SU-DHL-6 (cell line): ENCODE measurements at regions not wholly inside any gene's neighbourhood (a gene's known extent, or its start where the extent isn't known, plus 50 kb on each side); places are given as distances from the start of the nearest gene placed in this dataset.
"Not testable (repeated sequence)": the region's sequence is repeated elsewhere in the genome, so short reads cannot be mapped to it uniquely, and the experiment has no call there.

Experiments used
- H2AFZ ChIP-seq: fragments of 200-600 bp; sonication (generic); 2 replicates; pipeline ENCODE4 v1.6.1; 2014; ENCODE audit warnings: low read depth, mild to moderate bottlenecking, moderate library complexity, mixed read lengths, antibody characterized with exemption, low read length; ENCODE audit not compliant: severe bottlenecking
- H3F3A ChIP-seq: fragments of 200-600 bp; shearing (Covaris generic); 2 replicates; pipeline ENCODE4 v1.6.0; 2016; ENCODE audit warnings: antibody characterized with exemption, mild to moderate bottlenecking; ENCODE audit not compliant: insufficient read depth
- H3K27ac ChIP-seq: fragments of 200-600 bp; sonication (generic); 2 replicates; pipeline ENCODE4 v1.5.1; 2016; ENCODE audit warnings: low read depth, mild to moderate bottlenecking, low read length, moderate library complexity, mixed read lengths
- H3K27me3 ChIP-seq: fragments of 200-600 bp; sonication (generic), shearing (Covaris generic); 2 replicates; pipeline ENCODE4 v1.6.0; 2014; ENCODE audit warnings: mild to moderate bottlenecking, low read length
- H3K36me3 ChIP-seq: fragments of 200-600 bp; sonication (generic); 2 replicates; pipeline ENCODE4 v1.6.1; 2014; ENCODE audit warnings: mild to moderate bottlenecking, low read length, mixed read lengths
- H3K4me2 ChIP-seq: fragments of 300-600, 200-600 bp; shearing (Covaris generic), sonication (generic); 2 replicates; pipeline ENCODE4 v1.6.0; 2014; ENCODE audit warnings: low read length, low read depth, mild to moderate bottlenecking; ENCODE audit not compliant: poor library complexity, severe bottlenecking
- H3K4me3 ChIP-seq: fragments of 200-600 bp; sonication (generic); 2 replicates; pipeline ENCODE4 v1.5.1; 2014; ENCODE audit warnings: antibody characterized with exemption, low read length, mild to moderate bottlenecking, mixed read lengths; ENCODE audit not compliant: insufficient read depth, poor library complexity, severe bottlenecking
- H3K79me2 ChIP-seq: fragments of 200-600 bp; sonication (generic); 2 replicates; pipeline ENCODE4 v1.6.1; 2014; ENCODE audit warnings: mild to moderate bottlenecking, low read length, moderate library complexity; ENCODE audit not compliant: insufficient read depth
- H3K9ac ChIP-seq: fragments of 200-600 bp; sonication (generic); 2 replicates; pipeline ENCODE4 v1.7.0; 2014; ENCODE audit warnings: mild to moderate bottlenecking, low read length
- H3K9me2 ChIP-seq: fragments of 200-600 bp; sonication (generic); replicated peaks from 2 replicates; pipeline ENCODE4 v1.6.1; 2014; ENCODE audit warnings: low read length; ENCODE audit not compliant: insufficient read depth
- H3K9me3 ChIP-seq: fragments of 200-600 bp; sonication (generic); 2 replicates; pipeline ENCODE4 v1.6.1; 2014; ENCODE audit warnings: low read length, mixed read lengths; ENCODE audit not compliant: insufficient read depth
- H4K20me1 ChIP-seq: fragments of 200-600 bp; sonication (generic); 2 replicates; pipeline ENCODE4 v1.6.1; 2014; ENCODE audit warnings: low read depth, mild to moderate bottlenecking, antibody characterized with exemption, low read length, moderate library complexity, mixed read lengths
- CTCF ChIP-seq: fragments of 200-600 bp; sonication (generic); IDR thresholded peaks from one replicate; pipeline ENCODE4 v1.5.1; 2017; ENCODE audit warnings: antibody characterized with exemption, mild to moderate bottlenecking, low read length, moderate library complexity; ENCODE audit not compliant: insufficient read depth, poor library complexity, severe bottlenecking
- EZH2phosphoT487 ChIP-seq: fragments of 200-600 bp; sonication (generic), shearing (Covaris generic); conservative IDR thresholded peaks from 2 replicates; pipeline ENCODE4 v1.6.1; 2018; ENCODE audit warnings: mild to moderate bottlenecking, antibody characterized with exemption, low read length, moderate library complexity, mixed read lengths

DNA sequence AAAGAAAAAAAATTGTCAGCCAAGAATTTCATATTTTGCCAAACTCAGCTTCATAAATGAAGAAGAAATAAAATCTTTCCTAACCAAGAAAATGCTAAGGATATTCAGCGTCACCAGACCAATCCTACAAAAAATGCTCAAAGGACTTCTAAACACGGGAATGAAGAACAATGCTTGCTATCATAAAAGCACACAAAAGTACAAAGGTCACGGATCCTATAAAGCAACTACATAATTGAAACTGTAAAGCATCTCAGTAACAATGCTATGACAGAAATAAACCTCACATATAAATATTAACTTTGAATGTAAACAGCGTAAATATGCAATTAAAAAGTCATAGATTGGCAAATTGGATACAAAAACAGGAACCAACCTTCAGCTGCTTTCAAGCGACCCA is 1314.6 kb upstream of the GYPC start:
- H3K9ac ChIP-seq = no peak overlapping the region
- no peaks in the 10 kb centered on the region for H3K9me2 ChIP-seq
- no peaks in the 10 kb centered on the region for H3K36me3 ChIP-seq
- H4K20me1 ChIP-seq = no peaks in the 10 kb centered on the region
- H2AFZ ChIP-seq = no peak overlapping the region
- H3K27me3 ChIP-seq = no peaks in the 10 kb centered on the region
- H3F3A ChIP-seq = no peaks in the 10 kb centered on the region
- no peak overlapping the region for H3K27ac ChIP-seq
- H3K4me3 ChIP-seq = no peak overlapping the region
- no peaks in the 10 kb centered on the region for H3K79me2 ChIP-seq
- no peak overlapping the region for H3K4me2 ChIP-seq
- H3K9me3 ChIP-seq = no peaks in the 10 kb centered on the region
- no peak for TF ChIP-seq CTCF
- no peak for TF ChIP-seq EZH2phosphoT487

- not testable (repeated sequence) for H3K27ac ChIP-seq, H3F3A ChIP-seq, H3K4me3 ChIP-seq, H3K36me3 ChIP-seq, H3K9me2 ChIP-seq, H3K9me3 ChIP-seq, H3K9ac ChIP-seq, H3K79me2 ChIP-seq, H3K27me3 ChIP-seq, H4K20me1 ChIP-seq, H3K4me2 ChIP-seq, H2AFZ ChIP-seq
Observed at GRCh38 chr2:125353542-125353941, 1302.4 kb upstream of the GYPC start.

DNA sequence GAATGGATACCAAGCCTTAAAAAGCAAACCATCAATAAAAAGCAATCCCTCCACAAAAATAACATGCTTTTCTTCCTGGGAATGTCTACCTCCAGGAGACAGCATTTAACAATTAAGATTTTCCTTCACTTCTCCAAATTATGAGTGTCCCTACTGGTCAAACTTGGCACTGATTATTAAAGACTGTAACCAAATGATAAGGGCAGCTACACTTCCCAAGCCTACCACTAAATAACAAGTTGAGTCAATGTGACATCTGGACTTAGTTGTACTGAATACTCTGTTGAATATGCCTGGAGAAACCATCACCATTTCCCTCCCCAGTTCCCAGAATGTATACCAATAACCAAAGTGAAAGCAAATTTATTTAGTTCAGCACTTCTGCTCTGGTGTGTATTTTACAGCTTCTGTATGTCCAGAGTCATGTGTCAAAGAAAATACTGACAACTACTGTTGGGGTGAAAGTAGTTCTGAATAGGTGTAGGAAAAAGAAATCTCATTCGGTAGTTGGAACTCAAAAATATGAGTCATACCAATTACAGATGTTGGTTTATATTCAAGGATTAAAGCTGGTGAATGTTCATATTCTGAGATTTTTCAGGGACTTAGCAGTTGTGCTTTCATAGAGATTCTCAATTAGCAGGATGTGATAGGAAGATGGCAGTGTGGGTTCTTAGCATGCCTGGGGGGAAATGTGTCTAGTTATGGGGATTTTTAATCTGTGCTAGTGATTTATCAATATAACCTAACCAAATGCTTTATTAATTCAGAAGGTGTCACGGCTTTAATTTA is 1291.6 kb upstream of the GYPC start:
- TF ChIP-seq EZH2phosphoT487 (no peak), CTCF (no peak)
- no peak overlapping the region for H3K9ac ChIP-seq
- H3K79me2 ChIP-seq = no peaks in the 10 kb centered on the region
- H3K9me3 ChIP-seq = no peaks in the 10 kb centered on the region
- H3K9me2 ChIP-seq = no peaks in the 10 kb centered on the region
- no peaks in the 10 kb centered on the region for H3F3A ChIP-seq
- no peak overlapping the region for H2AFZ ChIP-seq
- no peaks in the 10 kb centered on the region for H4K20me1 ChIP-seq
- H3K4me3 ChIP-seq = no peak overlapping the region
- H3K27me3 ChIP-seq = no peaks in the 10 kb centered on the region
- no peak overlapping the region for H3K4me2 ChIP-seq
- H3K27ac ChIP-seq = no peak overlapping the region
- H3K36me3 ChIP-seq = no peaks in the 10 kb centered on the region

- H3K9me3 ChIP-seq = no peaks in the 10 kb centered on the region
- no peak overlapping the region for H3K27ac ChIP-seq
- H3F3A ChIP-seq = no peaks in the 10 kb centered on the region
- no peak overlapping the region for H3K4me2 ChIP-seq
- no peaks in the 10 kb centered on the region for H4K20me1 ChIP-seq
- TF ChIP-seq CTCF = no peak
- no peak for TF ChIP-seq EZH2phosphoT487
- no peaks in the 10 kb centered on the region for H3K9me2 ChIP-seq
- H2AFZ ChIP-seq = no peak overlapping the region
- H3K79me2 ChIP-seq = no peaks in the 10 kb centered on the region
- H3K9ac ChIP-seq = no peak overlapping the region
- H3K4me3 ChIP-seq = no peak overlapping the region
- H3K36me3 ChIP-seq = no peaks in the 10 kb centered on the region
- H3K27me3 ChIP-seq = no peaks in the 10 kb centered on the region
Observed at GRCh38 chr2:125364984-125365265, 1291.0 kb upstream of the GYPC start.
